ENCODE measurements at regions not wholly inside any gene's neighbourhood (a gene's known extent, or its start where the extent isn't known, plus 50 kb on each side); places are given as distances from the start of the nearest gene placed in this dataset.
A peak's percentile ranks its signal among the peaks of the same experiment; 100 is the strongest.

GRCh38 chr5:43959144-43959543 is 356.2 kb downstream of the NNT start:
- no peak overlapping the region for H3K9ac ChIP-seq
- in situ Hi-C loops (cut with MboI), result no loop called here
- no peaks in the 10 kb centered on the region for H3K9me3 ChIP-seq (ENCODE audit: low read depth)
- no peak for DNase-seq
- 4 to 9% methylated on average over 2 of the region's 2 CpGs for WGBS, 2 experiments (ENCODE audit: low coverage in 1 of 2, low lambda C conversion rate in 2 of 2, missing lambda C conversion rate in 2 of 2)
- no peaks in the 10 kb centered on the region for H4K20me1 ChIP-seq (ENCODE audit: insufficient read depth)
- no peaks in the 10 kb centered on the region for H3K36me3 ChIP-seq (ENCODE audit: low read depth)
- no peak overlapping the region for H3K4me3 ChIP-seq
- H3K4me2 ChIP-seq (ENCODE audit: unreplicated experiment), result no peak overlapping the region
- no peak overlapping the region for H2AFZ ChIP-seq
- no peak overlapping the region for H3K27ac ChIP-seq
- no peaks in the 10 kb centered on the region for H3K9me2 ChIP-seq (ENCODE audit: insufficient read depth)
- no peaks in the 10 kb centered on the region for H3K27me3 ChIP-seq (replicated peaks; ENCODE audit: insufficient read depth)
- H3F3A ChIP-seq (ENCODE audit: insufficient read depth), result no peaks in the 10 kb centered on the region
- H3K79me2 ChIP-seq (ENCODE audit: insufficient read depth), result no peaks in the 10 kb centered on the region
- no peaks in the 10 kb centered on the region for H3K4me1 ChIP-seq (ENCODE audit: insufficient read depth)
- TF ChIP-seq EZH2 (IDR thresholded peaks at IDR 0.05; ENCODE audit: insufficient read depth, poor library complexity, severe bottlenecking) (no peak), EZH2phosphoT487 (IDR thresholded peaks at IDR 0.05; ENCODE audit: insufficient read depth, low read depth) (no peak)

GRCh38 chr5:43947935-43948334 is 345.0 kb downstream of the NNT start:
- H3K27me3 ChIP-seq (replicated peaks; ENCODE audit: insufficient read depth), result no peaks in the 10 kb centered on the region
- in situ Hi-C loops (cut with MboI), result no loop called here
- H3K9me2 ChIP-seq (ENCODE audit: insufficient read depth), result no peaks in the 10 kb centered on the region
- peak; percentile 16 for DNase-seq
- no peaks in the 10 kb centered on the region for H3F3A ChIP-seq (ENCODE audit: insufficient read depth)
- H4K20me1 ChIP-seq (ENCODE audit: insufficient read depth), result no peaks in the 10 kb centered on the region
- H3K9ac ChIP-seq, result no peak overlapping the region
- H3K79me2 ChIP-seq (ENCODE audit: insufficient read depth), result no peaks in the 10 kb centered on the region
- no peak overlapping the region for H3K27ac ChIP-seq
- no peak overlapping the region for H2AFZ ChIP-seq
- no peak overlapping the region for H3K4me2 ChIP-seq (ENCODE audit: unreplicated experiment)
- TF ChIP-seq EZH2 (IDR thresholded peaks at IDR 0.05; ENCODE audit: insufficient read depth, poor library complexity, severe bottlenecking), result no peak
- TF ChIP-seq EZH2phosphoT487 (IDR thresholded peaks at IDR 0.05; ENCODE audit: insufficient read depth, low read depth), result no peak
- no peak overlapping the region for H3K4me3 ChIP-seq
- no peaks in the 10 kb centered on the region for H3K4me1 ChIP-seq (ENCODE audit: insufficient read depth)
- H3K9me3 ChIP-seq (ENCODE audit: low read depth), result no peaks in the 10 kb centered on the region
- 0 to 2% methylated on average over 2 of the region's 2 CpGs for WGBS, 2 experiments (ENCODE audit: low coverage in 1 of 2, low lambda C conversion rate in 2 of 2, missing lambda C conversion rate in 2 of 2)
- no peaks in the 10 kb centered on the region for H3K36me3 ChIP-seq (ENCODE audit: low read depth)

DNA sequence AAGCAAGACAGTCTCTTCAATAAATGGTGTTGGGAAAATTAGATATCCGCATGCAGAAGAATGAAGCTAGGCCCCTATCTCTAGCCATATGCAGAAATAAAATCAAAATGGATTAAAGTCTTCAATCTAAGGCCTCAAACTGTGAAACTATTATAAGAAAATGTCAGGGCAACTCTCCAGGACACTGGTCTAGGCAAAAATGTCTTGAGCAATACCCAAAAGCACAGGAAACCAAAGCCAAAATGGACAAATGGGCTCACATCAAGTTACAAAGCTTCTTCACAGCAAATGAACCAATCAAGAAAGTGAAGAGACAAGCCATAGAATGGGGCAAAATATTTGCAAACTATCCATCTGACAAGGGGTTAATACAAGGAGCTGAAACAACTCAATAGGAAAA is 338.8 kb downstream of the NNT start:
- in situ Hi-C loops (cut with MboI), result no loop called here
- no peaks in the 10 kb centered on the region for H3K27me3 ChIP-seq (replicated peaks; ENCODE audit: insufficient read depth)
- H3K27ac ChIP-seq, result no peak overlapping the region
- no peak overlapping the region for H3K9ac ChIP-seq
- no peaks in the 10 kb centered on the region for H3K9me3 ChIP-seq (ENCODE audit: low read depth)
- H3K4me3 ChIP-seq, result no peak overlapping the region
- no peaks in the 10 kb centered on the region for H3K9me2 ChIP-seq (ENCODE audit: insufficient read depth)
- no peak for TF ChIP-seq EZH2 (IDR thresholded peaks at IDR 0.05; ENCODE audit: insufficient read depth, poor library complexity, severe bottlenecking)
- TF ChIP-seq EZH2phosphoT487 (IDR thresholded peaks at IDR 0.05; ENCODE audit: insufficient read depth, low read depth), result no peak
- no peaks in the 10 kb centered on the region for H3K4me1 ChIP-seq (ENCODE audit: insufficient read depth)
- H3F3A ChIP-seq (ENCODE audit: insufficient read depth), result no peaks in the 10 kb centered on the region
- no peak overlapping the region for H2AFZ ChIP-seq
- H4K20me1 ChIP-seq (ENCODE audit: insufficient read depth), result no peaks in the 10 kb centered on the region
- H3K36me3 ChIP-seq (ENCODE audit: low read depth), result no peaks in the 10 kb centered on the region
- 46 to 73% methylated on average over 1 of the region's 1 CpG for WGBS, 2 experiments (ENCODE audit: low coverage in 1 of 2, low lambda C conversion rate in 2 of 2, missing lambda C conversion rate in 2 of 2)
- no peak overlapping the region for H3K4me2 ChIP-seq (ENCODE audit: unreplicated experiment)
- DNase-seq, result no peak
- H3K79me2 ChIP-seq (ENCODE audit: insufficient read depth), result no peaks in the 10 kb centered on the region

GRCh38 chr5:43940562-43940961 is 337.6 kb downstream of the NNT start:
- Histone ChIP-seq H3K4me1 (ENCODE audit: insufficient read depth) (no peaks in the 10 kb centered on the region), H2AFZ (no peak overlapping the region), H3K79me2 (ENCODE audit: insufficient read depth) (no peaks in the 10 kb centered on the region), H3K27ac (no peak overlapping the region), H3K9ac (no peak overlapping the region), H3K4me2 (ENCODE audit: unreplicated experiment) (no peak overlapping the region), H3K9me3 (ENCODE audit: low read depth) (no peaks in the 10 kb centered on the region), H3K4me3 (no peak overlapping the region), H3K27me3 (replicated peaks; ENCODE audit: insufficient read depth) (no peaks in the 10 kb centered on the region), H3K9me2 (ENCODE audit: insufficient read depth) (no peaks in the 10 kb centered on the region), H3K36me3 (ENCODE audit: low read depth) (no peaks in the 10 kb centered on the region), H3F3A (ENCODE audit: insufficient read depth) (no peaks in the 10 kb centered on the region), H4K20me1 (ENCODE audit: insufficient read depth) (no peaks in the 10 kb centered on the region)
- in situ Hi-C loops (cut with MboI), result no loop called here
- TF ChIP-seq EZH2 (IDR thresholded peaks at IDR 0.05; ENCODE audit: insufficient read depth, poor library complexity, severe bottlenecking) (no peak), EZH2phosphoT487 (IDR thresholded peaks at IDR 0.05; ENCODE audit: insufficient read depth, low read depth) (no peak)
- DNase-seq, result no peak
- 15 to 17% methylated on average over 2 of the region's 2 CpGs for WGBS, 2 experiments (ENCODE audit: low coverage in 1 of 2, low lambda C conversion rate in 2 of 2, missing lambda C conversion rate in 2 of 2)

GRCh38 chr5:43926923-43927322 is 323.9 kb downstream of the NNT start:
- in situ Hi-C loops (cut with MboI), result no loop called here
- H3K9me2 ChIP-seq (ENCODE audit: insufficient read depth), result peaks cover 6% of the 10 kb centered on the region; the same call in 1 of the 2 replicates
- no peak for DNase-seq

More at GRCh38 chr5:43926923-43927322, 323.9 kb downstream of the NNT start:
- H4K20me1 ChIP-seq (ENCODE audit: insufficient read depth), result no peaks in the 10 kb centered on the region
- no peak overlapping the region for H2AFZ ChIP-seq
- H3K27ac ChIP-seq, result no peak overlapping the region
- no peak overlapping the region for H3K9ac ChIP-seq
- no peak overlapping the region for H3K4me2 ChIP-seq (ENCODE audit: unreplicated experiment)
- no peaks in the 10 kb centered on the region for H3F3A ChIP-seq (ENCODE audit: insufficient read depth)
- H3K79me2 ChIP-seq (ENCODE audit: insufficient read depth), result no peaks in the 10 kb centered on the region
- H3K4me1 ChIP-seq (ENCODE audit: insufficient read depth), result no peaks in the 10 kb centered on the region
- no peaks in the 10 kb centered on the region for H3K27me3 ChIP-seq (replicated peaks; ENCODE audit: insufficient read depth)
- TF ChIP-seq EZH2phosphoT487 (IDR thresholded peaks at IDR 0.05; ENCODE audit: insufficient read depth, low read depth), result no peak
- TF ChIP-seq EZH2 (IDR thresholded peaks at IDR 0.05; ENCODE audit: insufficient read depth, poor library complexity, severe bottlenecking), result no peak
- H3K9me3 ChIP-seq (ENCODE audit: low read depth), result no peaks in the 10 kb centered on the region
- H3K36me3 ChIP-seq (ENCODE audit: low read depth), result no peaks in the 10 kb centered on the region
- 28 to 39% methylated on average over 2 of the region's 2 CpGs for WGBS, 2 experiments (ENCODE audit: low coverage in 1 of 2, low lambda C conversion rate in 2 of 2, missing lambda C conversion rate in 2 of 2)
- no peak overlapping the region for H3K4me3 ChIP-seq
